ENCODE measurements at regions not wholly inside any gene's neighbourhood (a gene's known extent, or its start where the extent isn't known, plus 50 kb on each side); places are given as distances from the start of the nearest gene placed in this dataset.

GRCh38 chr20:51164731-51165130 is 141.8 kb upstream of the KCNG1 start:
- Histone ChIP-seq H3K4me3 (no peak overlapping the region), H3K4me1 (no peaks in the 10 kb centered on the region), H3K36me3 (no peaks in the 10 kb centered on the region), H3K27me3 (peaks cover 0 to 15% of the 10 kb centered on the region in 2 donors), H3K9me3 (peaks cover 0 to 5% (median 1%) of the 10 kb centered on the region in 3 donors), H3K27ac (no peak overlapping the region)
- TF ChIP-seq CTCF (IDR thresholded peaks at IDR 0.05), result no peak
- no peak for DNase-seq
- intact Hi-C loops (cut with DNase I; ENCODE audit: low total_unique reads), result no loop called here

GRCh38 chr20:51163996-51164600 is 141.2 kb upstream of the KCNG1 start:
- TF ChIP-seq CTCF (IDR thresholded peaks at IDR 0.05), result no peak
- intact Hi-C loops (cut with DNase I; ENCODE audit: low total_unique reads), result no loop called here
- Histone ChIP-seq H3K9me3 (no peaks in the 10 kb centered on the region), H3K36me3 (no peaks in the 10 kb centered on the region), H3K4me1 (no peaks in the 10 kb centered on the region), H3K27me3 (peaks cover 0 to 21% of the 10 kb centered on the region in 2 donors), H3K4me3 (no peak overlapping the region), H3K27ac (no peak overlapping the region)
- no peak for DNase-seq

- Histone ChIP-seq H3K36me3 (no peaks in the 10 kb centered on the region), H3K27me3 (peaks cover 0 to 36% of the 10 kb centered on the region in 2 donors), H3K4me3 (no peak overlapping the region), H3K27ac (no peak overlapping the region), H3K4me1 (peaks cover 0 to under 1% (median 0%) of the 10 kb centered on the region in 4 donors), H3K9me3 (no peaks in the 10 kb centered on the region)
- DNase-seq, result no peak
- intact Hi-C loops (cut with DNase I; ENCODE audit: low total_unique reads), result no loop called here
- no peak for TF ChIP-seq CTCF (IDR thresholded peaks at IDR 0.05)
These were observed 139.1 kb upstream of the KCNG1 start for GRCh38 chr20:51162015-51162414.

- Histone ChIP-seq H3K4me1 (peaks cover 0 to 11% (median 5%) of the 10 kb centered on the region in 4 donors), H3K36me3 (no peaks in the 10 kb centered on the region), H3K9me3 (no peaks in the 10 kb centered on the region), H3K4me3 (no peak overlapping the region), H3K27me3 (peaks cover 0 to 38% of the 10 kb centered on the region in 2 donors), H3K27ac (no peak overlapping the region)
- no peak for DNase-seq
- TF ChIP-seq CTCF (IDR thresholded peaks at IDR 0.05), result no peak
- intact Hi-C loops (cut with DNase I; ENCODE audit: low total_unique reads), result no loop called here
These were observed 137.9 kb upstream of the KCNG1 start for GRCh38 chr20:51160821-51161220.

GRCh38 chr20:51159981-51160380 is 137.1 kb upstream of the KCNG1 start:
- Histone ChIP-seq H3K27me3 (peaks cover 0 to 38% of the 10 kb centered on the region in 2 donors), H3K27ac (no peak overlapping the region), H3K4me1 (peaks cover 0 to 14% (median 5%) of the 10 kb centered on the region in 4 donors), H3K4me3 (no peak overlapping the region), H3K9me3 (no peaks in the 10 kb centered on the region), H3K36me3 (no peaks in the 10 kb centered on the region)
- intact Hi-C loops (cut with DNase I; ENCODE audit: low total_unique reads), result no loop called here
- no peak for TF ChIP-seq CTCF (IDR thresholded peaks at IDR 0.05)
- no peak for DNase-seq

- Histone ChIP-seq H3K27me3 (peaks cover 0 to 38% of the 10 kb centered on the region in 2 donors), H3K4me1 (peaks cover 0 to 14% (median 5%) of the 10 kb centered on the region in 4 donors), H3K9me3 (no peaks in the 10 kb centered on the region), H3K36me3 (no peaks in the 10 kb centered on the region), H3K27ac (no peak overlapping the region), H3K4me3 (no peak overlapping the region)
- TF ChIP-seq CTCF (IDR thresholded peaks at IDR 0.05), result no peak
- intact Hi-C loops (cut with DNase I; ENCODE audit: low total_unique reads), result no loop called here
- no peak for DNase-seq
These were observed 136.4 kb upstream of the KCNG1 start for GRCh38 chr20:51159303-51159702.
